Right cardiac atrium (tissue), 5 donors: ENCODE measurements at regions not wholly inside any gene's neighbourhood (a gene's known extent, or its start where the extent isn't known, plus 50 kb on each side); places are given as distances from the start of the nearest gene placed in this dataset.
A peak's percentile ranks its signal among the peaks of the same experiment; 100 is the strongest.
"Not testable (repeated sequence)": the region's sequence is repeated elsewhere in the genome, so short reads cannot be mapped to it uniquely, and the experiment has no call there.

Experiments used
- ATAC-seq, 2 donors: fragments of 200-7000 bp; cut with Tn5 transposase; one replicate each; pipeline versions ENCODE4 v1.8.0 to v1.9.1; 2020; ENCODE audit warnings: moderate library complexity in 2 of 2, mild to moderate bottlenecking in 1 of 2
- DNase-seq, 3 donors: peaks; one replicate each; pipeline ENCODE4 v3.0.0-alpha.2; 2020
- H3K27ac ChIP-seq: one replicate; pipeline ENCODE4 v1.5.1; 2013; ENCODE audit warnings: mild to moderate bottlenecking, low read length, control low read depth, moderate library complexity
- H3K27me3 ChIP-seq: one replicate; pipeline ENCODE4 v1.6.1; 2013; ENCODE audit not compliant: control insufficient read depth, insufficient read depth
- H3K4me1 ChIP-seq: one replicate; pipeline ENCODE4 v1.6.1; 2013; ENCODE audit warnings: low read length; ENCODE audit not compliant: control insufficient read depth, insufficient read depth
- H3K4me3 ChIP-seq: one replicate; pipeline ENCODE4 v1.5.1; 2013; ENCODE audit warnings: low read length, control low read depth
- H3K9me3 ChIP-seq: one replicate; pipeline ENCODE4 v1.6.1; 2013; ENCODE audit warnings: low read length; ENCODE audit not compliant: control insufficient read depth
- WGBS: extraction: QIAGEN DNeasy Blood & Tissue Kit; methylation state at CpG from one replicate; pipeline ENCODE4 v1.1.7; 2013; 5-methylcytosine and 5-hydroxymethylcytosine counted together
- intact Hi-C, 4 donors: fragments of 100-400 bp; cut with DNase I; formaldehyde crosslinking; loops; one replicate each; pipeline versions ENCODE4 v1.11.0 to v1.14.0; 2022 to 2023
- donor health status: healthy with polysubstance abuse.
- donor health status: DM: no; HTN: yes; CAD: no.
- donor health status: DM: no; HTN: no; CAD: no.
- donor health status: DM: no; HTN: yes; CAD: no; lungs with severe emphysema.
- donor health status: DM: yes; HTN: yes; CAD: no.

- H3K27ac ChIP-seq, result no peak overlapping the region
- no peaks in the 10 kb centered on the region for H3K9me3 ChIP-seq
- no peaks in the 10 kb centered on the region for H3K27me3 ChIP-seq
- no peaks in the 10 kb centered on the region for H3K4me1 ChIP-seq
- ATAC-seq (no peak), DNase-seq (no peak)
- H3K4me3 ChIP-seq, result no peak overlapping the region
- 35% methylated on average over 1 of the region's 1 CpG for WGBS
- intact Hi-C loops, result no loop called here
Measured at GRCh38 chr2:142629193-142629592, 248.3 kb upstream of the KYNU start.

DNA sequence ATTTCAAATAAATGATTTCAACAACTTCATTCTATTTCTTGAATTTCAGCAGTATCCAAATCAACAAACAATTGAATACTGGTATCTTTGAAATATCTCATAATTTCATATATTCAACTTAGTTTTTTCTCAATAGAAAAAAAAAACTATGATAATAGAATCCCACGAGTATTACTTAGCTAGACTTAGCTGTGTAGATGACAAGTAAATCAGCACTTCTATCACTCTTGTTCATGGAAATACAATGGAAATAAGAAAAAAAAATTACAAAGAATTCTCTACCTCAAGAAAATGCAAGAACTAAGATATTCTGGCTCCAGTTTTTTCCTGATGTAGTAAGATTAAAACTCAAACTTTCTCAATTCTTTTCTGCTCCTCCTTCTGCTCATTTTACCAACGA lies 256.2 kb upstream of the KYNU start:
- no peak for DNase-seq
- H3K27me3 ChIP-seq, result no peaks in the 10 kb centered on the region
- intact Hi-C loops, result no loop called here
- no peaks in the 10 kb centered on the region for H3K4me1 ChIP-seq
- H3K4me3 ChIP-seq, result no peak overlapping the region
- H3K27ac ChIP-seq, result no peak overlapping the region
- H3K9me3 ChIP-seq, result no peaks in the 10 kb centered on the region
- ATAC-seq, result no peak
- WGBS, result 56% methylated on average over 2 of the region's 2 CpGs

DNA sequence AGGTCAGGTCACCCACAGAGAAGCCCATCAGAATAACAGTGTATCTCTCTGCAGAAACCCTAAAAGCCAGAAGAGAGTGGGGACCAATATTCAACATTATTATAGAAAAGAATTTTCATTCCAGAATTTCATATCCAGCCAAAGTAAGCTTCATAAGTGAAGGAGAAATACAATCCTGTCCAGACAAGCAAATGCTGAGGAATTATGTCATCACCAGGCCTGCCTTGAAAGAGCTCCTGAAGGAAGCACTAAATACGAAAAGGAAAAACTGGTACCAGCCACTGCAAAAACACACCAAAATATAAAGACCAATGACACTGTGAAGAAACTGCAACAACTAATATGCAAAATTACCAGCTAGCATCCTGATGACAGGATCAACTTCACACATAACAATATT lies 260.0 kb upstream of the KYNU start:
- intact Hi-C loops, result no loop called here
- no peak overlapping the region for H3K27ac ChIP-seq
- no peaks in the 10 kb centered on the region for H3K27me3 ChIP-seq
- WGBS, result 76% methylated on average over 1 of the region's 1 CpG
- no peaks in the 10 kb centered on the region for H3K4me1 ChIP-seq
- no peak overlapping the region for H3K4me3 ChIP-seq
- DNase-seq, result no peak
- ATAC-seq, result no peak
- H3K9me3 ChIP-seq, result no peaks in the 10 kb centered on the region

DNA sequence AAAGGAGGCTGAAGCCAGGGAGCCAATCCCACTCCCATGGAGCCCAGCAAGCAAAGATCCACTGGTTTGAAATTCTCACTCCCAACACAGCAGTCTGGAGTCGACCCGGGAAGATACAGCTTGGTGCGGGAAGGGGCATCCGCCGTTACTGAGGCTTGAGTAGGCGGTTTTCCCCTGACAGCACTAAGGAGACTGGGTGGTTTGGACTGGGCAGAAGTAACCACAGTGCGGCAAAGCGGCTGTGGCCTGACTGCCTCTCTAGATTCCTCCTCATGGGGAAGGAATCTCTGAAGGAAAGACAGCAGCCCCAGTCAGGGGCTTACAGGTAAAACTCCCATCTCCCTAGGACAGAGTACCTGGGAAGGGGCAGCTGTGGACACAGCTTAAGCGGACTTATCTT lies 261.6 kb upstream of the KYNU start:
- no peak overlapping the region for H3K4me3 ChIP-seq
- H3K4me1 ChIP-seq, result no peaks in the 10 kb centered on the region
- no peak for DNase-seq
- ATAC-seq, result no peak
- WGBS, result 89% methylated on average over 9 of the region's 9 CpGs
- no peaks in the 10 kb centered on the region for H3K9me3 ChIP-seq
- intact Hi-C loops, result no loop called here
- H3K27ac ChIP-seq, result no peak overlapping the region
- H3K27me3 ChIP-seq, result no peaks in the 10 kb centered on the region

DNA sequence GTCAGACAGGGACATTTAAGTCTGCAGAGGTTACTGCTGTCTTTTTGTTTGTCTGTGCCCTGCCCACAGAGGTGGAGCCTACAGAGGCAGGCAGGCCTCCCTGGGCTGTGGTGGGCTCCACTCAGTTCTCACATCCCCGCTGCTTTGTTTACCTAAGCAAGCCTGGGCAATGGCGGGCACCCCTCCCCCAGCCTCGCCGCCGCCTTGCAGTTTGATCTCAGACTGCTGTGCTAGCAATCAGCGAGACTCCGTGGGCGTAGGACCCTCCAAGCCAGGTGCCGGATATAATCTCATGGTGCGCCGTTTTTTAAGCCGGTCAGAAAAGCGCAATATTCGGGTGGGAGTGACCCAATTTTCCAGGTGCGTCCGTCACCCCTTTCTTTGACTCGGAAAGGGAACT lies 264.3 kb upstream of the KYNU start:
- ATAC-seq, H3K4me1 ChIP-seq, H3K27me3 ChIP-seq, H3K4me3 ChIP-seq, H3K27ac ChIP-seq, intact Hi-C loops, H3K9me3 ChIP-seq: not testable (repeated sequence)
- DNase-seq, result peak in 1 of 3 donors; percentile 20
- 89% methylated on average over 17 of the region's 17 CpGs for WGBS

DNA sequence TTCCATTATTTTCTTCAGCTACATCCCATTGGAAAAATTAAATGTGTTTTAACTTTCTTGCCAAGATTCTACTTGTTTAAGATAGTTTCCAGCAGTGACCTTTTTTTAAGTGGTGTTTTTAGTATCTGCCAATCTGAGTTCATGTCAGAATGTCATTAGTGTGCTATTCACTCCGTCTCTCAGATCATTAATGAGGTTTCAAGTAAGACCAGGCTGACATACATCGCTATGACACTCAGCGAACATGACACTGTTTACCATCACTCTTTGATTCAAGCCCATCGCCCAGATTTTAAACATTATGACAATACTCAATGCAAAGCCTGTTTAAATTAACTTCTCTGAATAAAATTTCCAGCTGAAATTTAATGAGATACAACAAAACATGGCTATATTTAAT lies 272.0 kb upstream of the KYNU start:
- 41% methylated on average over 4 of the region's 4 CpGs for WGBS
- no peak overlapping the region for H3K27ac ChIP-seq
- no peak for DNase-seq
- no peak overlapping the region for H3K4me3 ChIP-seq
- H3K4me1 ChIP-seq, result no peaks in the 10 kb centered on the region
- no peak for ATAC-seq
- intact Hi-C loops, result no loop called here
- H3K9me3 ChIP-seq, result no peaks in the 10 kb centered on the region
- no peaks in the 10 kb centered on the region for H3K27me3 ChIP-seq

DNA sequence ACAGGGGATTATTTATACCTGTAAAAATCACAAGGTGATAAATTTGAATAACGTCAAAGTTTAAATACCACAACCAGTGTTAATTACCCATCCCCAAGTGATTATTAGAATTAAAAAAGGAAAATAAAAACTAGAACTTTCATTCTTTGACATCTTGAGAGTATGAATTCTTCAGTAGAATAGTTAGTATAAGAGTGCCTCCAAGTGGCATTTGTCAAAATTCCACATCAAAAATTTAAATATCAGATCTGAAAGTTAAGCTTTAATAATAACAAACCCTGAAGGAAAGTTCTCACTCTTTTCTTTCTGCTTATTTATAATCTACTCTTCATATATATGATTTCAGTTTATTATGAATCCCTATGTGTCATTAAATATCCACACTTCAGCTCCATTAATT lies 273.7 kb upstream of the KYNU start:
- DNase-seq, result no peak
- ATAC-seq, result no peak
- Histone ChIP-seq H3K4me3 (no peak overlapping the region), H3K27ac (no peak overlapping the region), H3K27me3 (no peaks in the 10 kb centered on the region), H3K9me3 (no peaks in the 10 kb centered on the region), H3K4me1 (no peaks in the 10 kb centered on the region)
- intact Hi-C loops, result no loop called here
- WGBS, result 35% methylated on average over 1 of the region's 1 CpG

DNA sequence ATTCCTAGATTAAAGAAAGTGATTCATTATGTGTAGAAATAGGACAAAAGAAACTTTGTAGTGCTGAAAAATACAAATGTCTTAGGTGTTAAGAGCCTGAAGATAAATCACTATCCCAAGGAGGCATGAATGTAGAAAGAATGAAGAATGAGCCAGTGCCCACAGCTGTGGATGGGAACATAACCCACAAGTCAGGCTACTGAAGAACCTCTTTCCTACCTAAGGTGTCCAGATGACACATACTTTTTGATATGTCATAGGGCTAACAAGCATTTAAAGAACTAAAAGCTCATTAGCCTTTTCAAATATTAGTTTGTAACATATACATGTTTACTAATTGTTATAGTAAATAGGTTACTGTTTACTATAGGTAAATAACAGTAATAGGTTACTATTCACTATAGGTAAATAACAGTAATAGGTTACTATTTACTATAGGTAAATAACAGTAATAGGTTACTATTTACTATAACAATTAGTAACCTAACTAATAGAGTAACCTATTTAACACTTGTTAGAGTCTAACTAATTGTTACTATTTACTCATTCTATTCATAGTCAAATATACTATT lies 275.0 kb upstream of the KYNU start:
- no peaks in the 10 kb centered on the region for H3K27me3 ChIP-seq
- ATAC-seq (no peak), DNase-seq (no peak)
- no peaks in the 10 kb centered on the region for H3K9me3 ChIP-seq
- H3K27ac ChIP-seq, result no peak overlapping the region
- H3K4me1 ChIP-seq, result no peaks in the 10 kb centered on the region
- no peak overlapping the region for H3K4me3 ChIP-seq
- intact Hi-C loops, result no loop called here

GRCh38 chr2:142601794-142602193 lies 275.7 kb upstream of the KYNU start:
- no peak overlapping the region for H3K27ac ChIP-seq
- DNase-seq (no peak), ATAC-seq (no peak)
- no peaks in the 10 kb centered on the region for H3K27me3 ChIP-seq
- H3K4me3 ChIP-seq, result no peak overlapping the region
- H3K9me3 ChIP-seq, result no peaks in the 10 kb centered on the region
- intact Hi-C loops, result no loop called here
- H3K4me1 ChIP-seq, result no peaks in the 10 kb centered on the region
- 81% methylated on average over 7 of the region's 7 CpGs for WGBS

- ATAC-seq, result no peak
- H3K4me1 ChIP-seq, result no peaks in the 10 kb centered on the region
- intact Hi-C loops, result no loop called here
- no peaks in the 10 kb centered on the region for H3K27me3 ChIP-seq
- DNase-seq, result no peak
- no peak overlapping the region for H3K4me3 ChIP-seq
- no peaks in the 10 kb centered on the region for H3K9me3 ChIP-seq
- H3K27ac ChIP-seq, result no peak overlapping the region
Measured at GRCh38 chr2:142599504-142599903, 278.0 kb upstream of the KYNU start.

DNA sequence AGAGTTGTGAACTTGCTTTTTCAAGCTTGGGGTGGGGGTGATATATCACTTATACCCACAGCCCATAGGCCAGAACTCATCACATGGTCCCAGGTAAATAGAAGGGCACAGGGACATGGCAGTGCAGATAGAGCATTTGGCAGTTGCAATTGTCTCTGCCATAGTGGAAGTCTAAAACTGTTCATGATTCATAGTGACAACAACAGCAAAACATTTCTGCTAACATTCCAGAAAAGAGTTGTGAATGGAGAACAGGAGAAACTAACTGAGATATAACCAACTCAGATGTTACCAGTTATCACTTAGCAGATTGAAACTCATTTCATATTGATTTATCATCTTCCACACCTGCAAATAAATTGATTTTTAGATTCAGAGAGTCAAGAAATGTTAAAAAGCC lies 278.6 kb upstream of the KYNU start:
- H3K27ac ChIP-seq, result no peak overlapping the region
- no peak overlapping the region for H3K4me3 ChIP-seq
- no peak for ATAC-seq
- no peaks in the 10 kb centered on the region for H3K27me3 ChIP-seq
- no peaks in the 10 kb centered on the region for H3K9me3 ChIP-seq
- intact Hi-C loops, result no loop called here
- H3K4me1 ChIP-seq, result no peaks in the 10 kb centered on the region
- DNase-seq, result no peak

DNA sequence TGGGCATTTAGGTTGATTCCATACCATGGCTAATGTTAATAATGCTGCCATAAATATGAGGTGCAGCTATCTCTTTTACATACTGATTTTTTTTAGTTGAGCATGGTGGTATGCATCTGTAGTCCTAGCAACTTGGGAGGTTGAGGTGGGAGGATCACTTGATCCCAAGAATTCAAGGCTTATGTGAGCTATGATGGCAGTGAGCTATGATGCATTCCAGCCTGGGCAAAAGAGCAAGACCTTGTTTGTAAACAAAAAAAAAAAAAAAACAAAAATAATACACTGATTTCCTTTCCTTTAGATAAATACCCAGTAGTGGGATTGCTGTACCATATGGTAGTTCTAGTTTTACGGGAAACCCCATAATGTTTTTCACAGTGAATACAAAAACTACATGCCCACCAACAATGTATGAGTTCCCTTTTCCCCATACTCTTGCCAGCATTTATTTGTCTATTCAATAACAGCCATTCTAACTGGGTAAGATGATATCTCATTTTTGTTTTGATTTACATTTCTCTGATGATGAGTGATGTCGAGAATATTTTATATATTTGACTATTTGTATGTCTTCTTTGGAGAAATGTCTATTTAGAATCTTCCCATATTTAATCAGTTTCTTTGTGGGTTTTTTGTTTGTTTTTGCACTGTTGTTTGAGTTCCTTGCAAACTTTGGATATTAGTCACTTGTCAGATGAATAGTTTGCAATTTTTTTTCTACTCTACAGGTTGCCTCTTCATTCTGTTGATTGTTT lies 281.0 kb upstream of the KYNU start:
- H3K9me3 ChIP-seq, result no peaks in the 10 kb centered on the region
- intact Hi-C loops, result no loop called here
- no peaks in the 10 kb centered on the region for H3K4me1 ChIP-seq
- no peak overlapping the region for H3K4me3 ChIP-seq
- H3K27ac ChIP-seq, result no peak overlapping the region
- 89% methylated on average over 2 of the region's 2 CpGs for WGBS
- ATAC-seq (no peak), DNase-seq (no peak)
- no peaks in the 10 kb centered on the region for H3K27me3 ChIP-seq
